Liver (tissue), 8 donors: ENCODE measurements at regions not wholly inside any gene's neighbourhood (a gene's known extent, or its start where the extent isn't known, plus 50 kb on each side); places are given as distances from the start of the nearest gene placed in this dataset.

Source experiments
- DNase-seq: peaks from one replicate; pipeline ENCODE4 v3.0.0-alpha.2; 2017; ENCODE audit warnings: low spot score
- H3K27ac ChIP-seq, 2 donors: one replicate each; pipeline ENCODE4 v1.7.0; 2013; ENCODE audit warnings: inconsistent platforms in 2 of 2, low read length in 2 of 2, control low read depth in 1 of 2, low read depth in 1 of 2, mild to moderate bottlenecking in 1 of 2
- H3K27me3 ChIP-seq, 4 donors: one replicate each; pipeline versions ENCODE4 v1.6.1 to v1.7.0; 2013; ENCODE audit warnings: low read length in 3 of 4, inconsistent platforms in 1 of 4, mild to moderate bottlenecking in 1 of 4, moderate library complexity in 1 of 4; ENCODE audit not compliant: control insufficient read depth in 4 of 4, insufficient read depth in 4 of 4
- H3K36me3 ChIP-seq, 4 donors: one replicate each; pipeline versions ENCODE4 v1.6.1 to v1.7.0; 2013; ENCODE audit warnings: low read length in 3 of 4, mild to moderate bottlenecking in 3 of 4, low read depth in 1 of 4, moderate library complexity in 1 of 4; ENCODE audit not compliant: control insufficient read depth in 4 of 4, insufficient read depth in 3 of 4
- H3K4me1 ChIP-seq, 4 donors: one replicate each; pipeline versions ENCODE4 v1.6.1 to v1.7.0; 2013; ENCODE audit warnings: low read length in 3 of 4, mild to moderate bottlenecking in 3 of 4, moderate library complexity in 1 of 4; ENCODE audit not compliant: control insufficient read depth in 4 of 4, insufficient read depth in 4 of 4
- H3K4me3 ChIP-seq, 3 donors: one replicate each; pipeline versions ENCODE4 v1.6.1 to v1.7.0; 2013; ENCODE audit warnings: low read length in 3 of 3, control low read depth in 1 of 3, low read depth in 1 of 3, mild to moderate bottlenecking in 1 of 3
- H3K9ac ChIP-seq, 2 donors: one replicate each; pipeline ENCODE4 v1.7.0; 2013; ENCODE audit warnings: low read length in 2 of 2, mild to moderate bottlenecking in 2 of 2, moderate library complexity in 2 of 2, control low read depth in 1 of 2, low read depth in 1 of 2
- H3K9me3 ChIP-seq, 4 donors: one replicate each; pipeline versions ENCODE4 v1.6.1 to v1.7.0; 2013; ENCODE audit warnings: low read length in 3 of 4; ENCODE audit not compliant: control insufficient read depth in 4 of 4
- EGR1 ChIP-seq, 2 donors: IDR thresholded peaks; 2 replicates each; pipeline ENCODE4 v1.6.1; 2016 to 2018; ENCODE audit warnings: antibody characterized with exemption in 2 of 2, low read depth in 2 of 2
- FOXA1 ChIP-seq: IDR thresholded peaks from 2 replicates; pipeline ENCODE4 v1.6.1; 2016; ENCODE audit warnings: antibody characterized with exemption
- GABPA ChIP-seq, 2 donors: IDR thresholded peaks in 1 of 2; conservative IDR thresholded peaks in 1 of 2; 2 replicates each; pipeline ENCODE4 v1.6.1; 2016; ENCODE audit warnings: antibody characterized with exemption in 2 of 2, mild to moderate bottlenecking in 1 of 2, moderate library complexity in 1 of 2
- HNF4A ChIP-seq, 2 donors: conservative IDR thresholded peaks; 2 replicates each; pipeline ENCODE4 v1.6.1; 2016; ENCODE audit warnings: antibody characterized with exemption in 2 of 2, mild to moderate bottlenecking in 2 of 2
- HNF4G ChIP-seq: IDR thresholded peaks from 2 replicates; pipeline ENCODE4 v1.6.1; 2016; ENCODE audit warnings: antibody characterized with exemption
- JUND ChIP-seq, 2 donors: IDR thresholded peaks; 2 replicates each; pipeline ENCODE4 v1.6.1; 2016; ENCODE audit warnings: antibody characterized with exemption in 2 of 2
- NR2F2 ChIP-seq: IDR thresholded peaks from 2 replicates; pipeline ENCODE4 v1.6.1; 2016; ENCODE audit warnings: antibody characterized with exemption
- RXRA ChIP-seq, 2 donors: IDR thresholded peaks; 2 replicates each; pipeline ENCODE4 v1.6.1; 2017 to 2018; ENCODE audit warnings: antibody characterized with exemption in 2 of 2, mild to moderate bottlenecking in 1 of 2
- SP1 ChIP-seq: IDR thresholded peaks from 2 replicates; pipeline ENCODE4 v1.6.1; 2018; ENCODE audit warnings: antibody characterized with exemption, mild to moderate bottlenecking
- WGBS: extraction: QIAGEN DNeasy Blood & Tissue Kit; methylation state at CpG from one replicate; pipeline ENCODE4 v1.1.7; 2013; 5-methylcytosine and 5-hydroxymethylcytosine counted together
- TF ChIP-seq, protein P1 (sequence below): IDR thresholded peaks from 2 replicates; pipeline ENCODE4 v1.6.1; 2016; ENCODE audit warnings: antibody characterized with exemption
- TF ChIP-seq, protein P2 (sequence below): IDR thresholded peaks from 2 replicates; pipeline ENCODE4 v1.6.1; 2016; ENCODE audit warnings: antibody characterized with exemption, mild to moderate bottlenecking
- TF ChIP-seq, protein P3 (sequence below): IDR thresholded peaks from 2 replicates; pipeline ENCODE4 v1.6.1; 2016; ENCODE audit warnings: antibody characterized with exemption
- TF ChIP-seq, protein P4 (sequence below): IDR thresholded peaks from 2 replicates; pipeline ENCODE4 v1.6.1; 2016; ENCODE audit warnings: antibody characterized with exemption
- TF ChIP-seq, protein P5 (sequence below): fragments of 150-350 bp; IDR thresholded peaks from 2 replicates; pipeline ENCODE4 v1.5.1; 2017; ENCODE audit warnings: improper control_type of control experiment, low read depth, low read length; ENCODE audit not compliant: missing input control
- donor health status: healthy.
- donor health status: healthy.
- donor health status: healthy.
- donor health status: healthy.
- donor health status: healthy.

DNA sequence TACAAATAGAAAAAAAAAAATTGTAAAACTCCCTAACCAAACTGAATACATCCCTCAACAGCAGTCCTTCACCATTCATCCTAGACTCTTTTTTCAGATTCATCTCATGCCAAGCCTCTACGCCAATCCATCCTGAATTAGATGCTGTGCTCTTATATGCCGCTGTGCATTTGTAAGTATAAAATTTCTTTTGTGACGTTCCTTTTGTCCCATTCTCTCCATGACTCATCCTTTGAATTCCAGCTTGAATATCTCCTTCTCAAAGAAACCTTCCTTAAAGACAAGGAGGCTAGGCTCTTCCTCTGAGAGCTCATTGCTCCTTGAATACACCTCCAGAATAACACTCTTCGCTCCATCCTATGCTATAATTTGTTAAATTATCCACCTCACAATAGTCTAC, 359.2 kb downstream of the RMST start (continued):
- TF ChIP-seq, protein P1, sequence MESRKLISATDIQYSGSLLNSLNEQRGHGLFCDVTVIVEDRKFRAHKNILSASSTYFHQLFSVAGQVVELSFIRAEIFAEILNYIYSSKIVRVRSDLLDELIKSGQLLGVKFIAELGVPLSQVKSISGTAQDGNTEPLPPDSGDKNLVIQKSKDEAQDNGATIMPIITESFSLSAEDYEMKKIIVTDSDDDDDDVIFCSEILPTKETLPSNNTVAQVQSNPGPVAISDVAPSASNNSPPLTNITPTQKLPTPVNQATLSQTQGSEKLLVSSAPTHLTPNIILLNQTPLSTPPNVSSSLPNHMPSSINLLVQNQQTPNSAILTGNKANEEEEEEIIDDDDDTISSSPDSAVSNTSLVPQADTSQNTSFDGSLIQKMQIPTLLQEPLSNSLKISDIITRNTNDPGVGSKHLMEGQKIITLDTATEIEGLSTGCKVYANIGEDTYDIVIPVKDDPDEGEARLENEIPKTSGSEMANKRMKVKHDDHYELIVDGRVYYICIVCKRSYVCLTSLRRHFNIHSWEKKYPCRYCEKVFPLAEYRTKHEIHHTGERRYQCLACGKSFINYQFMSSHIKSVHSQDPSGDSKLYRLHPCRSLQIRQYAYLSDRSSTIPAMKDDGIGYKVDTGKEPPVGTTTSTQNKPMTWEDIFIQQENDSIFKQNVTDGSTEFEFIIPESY = no peak
- TF ChIP-seq JUND (IDR thresholded peaks at IDR 0.05) = no peak
- no peak for TF ChIP-seq RXRA (IDR thresholded peaks at IDR 0.05)
- no peak for TF ChIP-seq NR2F2

DNA sequence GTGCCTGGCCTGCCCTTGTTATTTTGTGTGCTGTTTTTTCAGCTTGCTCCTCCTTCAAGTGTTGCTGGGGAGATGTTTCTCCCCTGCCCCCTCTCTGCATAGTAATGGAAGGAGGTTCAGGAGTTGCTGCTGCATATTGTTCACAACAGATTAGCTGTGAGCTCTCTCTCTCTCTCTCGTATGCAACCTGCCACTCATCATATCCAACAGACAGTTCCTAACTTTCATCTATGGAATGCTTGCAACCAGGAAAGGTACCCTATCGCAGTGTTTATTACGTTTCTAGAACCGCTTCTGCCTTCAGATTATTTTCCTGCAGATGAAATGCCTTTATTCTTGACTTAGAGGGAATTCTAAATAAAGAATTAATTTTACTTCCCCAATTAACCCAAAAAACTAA, 372.9 kb downstream of the RMST start:
- Histone ChIP-seq H3K4me3 (no peak overlapping the region), H3K9me3 (no peaks in the 10 kb centered on the region), H3K27ac (no peak overlapping the region), H3K27me3 (no peaks in the 10 kb centered on the region), H3K9ac (no peak overlapping the region), H3K36me3 (no peaks in the 10 kb centered on the region), H3K4me1 (no peaks in the 10 kb centered on the region)
- 78% methylated on average over 4 of the region's 4 CpGs for WGBS
- no peak for DNase-seq
- TF ChIP-seq FOXA1 = no peak
- TF ChIP-seq, protein P2, sequence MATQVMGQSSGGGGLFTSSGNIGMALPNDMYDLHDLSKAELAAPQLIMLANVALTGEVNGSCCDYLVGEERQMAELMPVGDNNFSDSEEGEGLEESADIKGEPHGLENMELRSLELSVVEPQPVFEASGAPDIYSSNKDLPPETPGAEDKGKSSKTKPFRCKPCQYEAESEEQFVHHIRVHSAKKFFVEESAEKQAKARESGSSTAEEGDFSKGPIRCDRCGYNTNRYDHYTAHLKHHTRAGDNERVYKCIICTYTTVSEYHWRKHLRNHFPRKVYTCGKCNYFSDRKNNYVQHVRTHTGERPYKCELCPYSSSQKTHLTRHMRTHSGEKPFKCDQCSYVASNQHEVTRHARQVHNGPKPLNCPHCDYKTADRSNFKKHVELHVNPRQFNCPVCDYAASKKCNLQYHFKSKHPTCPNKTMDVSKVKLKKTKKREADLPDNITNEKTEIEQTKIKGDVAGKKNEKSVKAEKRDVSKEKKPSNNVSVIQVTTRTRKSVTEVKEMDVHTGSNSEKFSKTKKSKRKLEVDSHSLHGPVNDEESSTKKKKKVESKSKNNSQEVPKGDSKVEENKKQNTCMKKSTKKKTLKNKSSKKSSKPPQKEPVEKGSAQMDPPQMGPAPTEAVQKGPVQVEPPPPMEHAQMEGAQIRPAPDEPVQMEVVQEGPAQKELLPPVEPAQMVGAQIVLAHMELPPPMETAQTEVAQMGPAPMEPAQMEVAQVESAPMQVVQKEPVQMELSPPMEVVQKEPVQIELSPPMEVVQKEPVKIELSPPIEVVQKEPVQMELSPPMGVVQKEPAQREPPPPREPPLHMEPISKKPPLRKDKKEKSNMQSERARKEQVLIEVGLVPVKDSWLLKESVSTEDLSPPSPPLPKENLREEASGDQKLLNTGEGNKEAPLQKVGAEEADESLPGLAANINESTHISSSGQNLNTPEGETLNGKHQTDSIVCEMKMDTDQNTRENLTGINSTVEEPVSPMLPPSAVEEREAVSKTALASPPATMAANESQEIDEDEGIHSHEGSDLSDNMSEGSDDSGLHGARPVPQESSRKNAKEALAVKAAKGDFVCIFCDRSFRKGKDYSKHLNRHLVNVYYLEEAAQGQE = no peak
- TF ChIP-seq HNF4A (conservative IDR thresholded peaks at IDR 0.05) = no peak
- TF ChIP-seq, protein P3, sequence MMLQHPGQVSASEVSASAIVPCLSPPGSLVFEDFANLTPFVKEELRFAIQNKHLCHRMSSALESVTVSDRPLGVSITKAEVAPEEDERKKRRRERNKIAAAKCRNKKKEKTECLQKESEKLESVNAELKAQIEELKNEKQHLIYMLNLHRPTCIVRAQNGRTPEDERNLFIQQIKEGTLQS = no peak
- no peak for TF ChIP-seq RXRA (IDR thresholded peaks at IDR 0.05)
- TF ChIP-seq, protein P4, sequence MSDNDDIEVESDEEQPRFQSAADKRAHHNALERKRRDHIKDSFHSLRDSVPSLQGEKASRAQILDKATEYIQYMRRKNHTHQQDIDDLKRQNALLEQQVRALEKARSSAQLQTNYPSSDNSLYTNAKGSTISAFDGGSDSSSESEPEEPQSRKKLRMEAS = no peak
- TF ChIP-seq, protein P1 = no peak
- no peak for TF ChIP-seq EGR1 (IDR thresholded peaks at IDR 0.05; ENCODE audit: low read depth in 2 of 2)
- no peak for TF ChIP-seq SP1
- TF ChIP-seq, protein P5, sequence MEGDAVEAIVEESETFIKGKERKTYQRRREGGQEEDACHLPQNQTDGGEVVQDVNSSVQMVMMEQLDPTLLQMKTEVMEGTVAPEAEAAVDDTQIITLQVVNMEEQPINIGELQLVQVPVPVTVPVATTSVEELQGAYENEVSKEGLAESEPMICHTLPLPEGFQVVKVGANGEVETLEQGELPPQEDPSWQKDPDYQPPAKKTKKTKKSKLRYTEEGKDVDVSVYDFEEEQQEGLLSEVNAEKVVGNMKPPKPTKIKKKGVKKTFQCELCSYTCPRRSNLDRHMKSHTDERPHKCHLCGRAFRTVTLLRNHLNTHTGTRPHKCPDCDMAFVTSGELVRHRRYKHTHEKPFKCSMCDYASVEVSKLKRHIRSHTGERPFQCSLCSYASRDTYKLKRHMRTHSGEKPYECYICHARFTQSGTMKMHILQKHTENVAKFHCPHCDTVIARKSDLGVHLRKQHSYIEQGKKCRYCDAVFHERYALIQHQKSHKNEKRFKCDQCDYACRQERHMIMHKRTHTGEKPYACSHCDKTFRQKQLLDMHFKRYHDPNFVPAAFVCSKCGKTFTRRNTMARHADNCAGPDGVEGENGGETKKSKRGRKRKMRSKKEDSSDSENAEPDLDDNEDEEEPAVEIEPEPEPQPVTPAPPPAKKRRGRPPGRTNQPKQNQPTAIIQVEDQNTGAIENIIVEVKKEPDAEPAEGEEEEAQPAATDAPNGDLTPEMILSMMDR = no peak
- no peak for TF ChIP-seq HNF4G
- no peak for TF ChIP-seq NR2F2
- no peak for TF ChIP-seq JUND (IDR thresholded peaks at IDR 0.05)
- TF ChIP-seq GABPA (IDR thresholded peaks at IDR 0.05 in 1 of 2, conservative IDR thresholded peaks at IDR 0.05 in 1 of 2) = no peak
